ENCODE measurements at regions not wholly inside any gene's neighbourhood (a gene's known extent, or its start where the extent isn't known, plus 50 kb on each side); places are given as distances from the start of the nearest gene placed in this dataset.

DNA sequence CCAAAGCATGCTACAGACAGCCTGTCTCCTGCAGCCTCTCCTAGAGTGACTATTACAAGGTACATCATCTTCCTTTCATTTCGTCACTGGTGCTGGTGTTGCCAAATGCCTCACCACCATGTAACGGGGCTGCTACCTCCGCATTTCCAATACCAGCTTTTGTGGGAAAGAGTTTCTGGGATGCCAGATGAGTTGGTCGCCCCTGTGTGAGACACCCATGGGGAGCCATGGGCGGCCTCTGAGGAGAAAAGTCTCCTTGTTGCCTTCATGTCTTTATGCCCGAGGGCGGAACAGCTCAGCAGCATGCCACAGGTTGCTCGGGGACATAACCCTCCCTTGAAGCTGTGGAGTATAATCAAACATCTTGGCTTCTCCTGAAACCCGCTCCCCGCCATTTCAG lies 169.6 kb downstream of the THBS2 start:
- no peak for DNase-seq (ENCODE audit: low read depth)
- no peak overlapping the region for H3K4me3 ChIP-seq (ENCODE audit: low read depth, low read length)
- no peak for TF ChIP-seq CTCF (IDR thresholded peaks at IDR 0.05; ENCODE audit: control insufficient read depth, extremely low read depth, insufficient read depth)

DNA sequence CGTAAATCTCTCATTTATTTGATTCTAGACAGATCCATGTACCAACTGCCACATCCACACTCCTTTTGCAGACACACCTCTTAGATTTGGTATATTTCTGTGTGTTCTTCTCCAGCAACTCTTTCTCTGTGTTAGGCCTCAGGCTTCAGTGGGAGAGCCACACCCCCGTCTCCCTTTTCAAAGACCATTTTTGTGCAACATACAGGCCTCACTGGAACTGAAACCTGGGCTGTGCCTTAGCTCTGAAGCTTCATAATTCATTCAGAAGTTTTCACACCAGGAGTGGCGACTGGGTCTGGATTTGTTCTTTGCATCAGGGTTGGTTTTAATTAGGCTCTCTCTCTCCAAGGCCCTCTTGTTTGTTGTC lies 170.2 kb downstream of the THBS2 start:
- no peak for DNase-seq (ENCODE audit: low read depth)
- no peak for TF ChIP-seq CTCF (IDR thresholded peaks at IDR 0.05; ENCODE audit: control insufficient read depth, extremely low read depth, insufficient read depth)
- no peak overlapping the region for H3K4me3 ChIP-seq (ENCODE audit: low read depth, low read length)

- H3K4me3 ChIP-seq (ENCODE audit: low read depth, low read length) = no peak overlapping the region
- no peak for TF ChIP-seq CTCF (IDR thresholded peaks at IDR 0.05; ENCODE audit: control insufficient read depth, extremely low read depth, insufficient read depth)
- no peak for DNase-seq (ENCODE audit: low read depth)
These were observed 170.7 kb downstream of the THBS2 start for GRCh38 chr6:169082817-169083507.

GRCh38 chr6:169082093-169082492 lies 171.6 kb downstream of the THBS2 start:
- no peak overlapping the region for H3K4me3 ChIP-seq (ENCODE audit: low read depth, low read length)
- DNase-seq (ENCODE audit: low read depth) = no peak

GRCh38 chr6:169081248-169081647 lies 172.4 kb downstream of the THBS2 start:
- no peak for DNase-seq (ENCODE audit: low read depth)
- H3K4me3 ChIP-seq (ENCODE audit: low read depth, low read length) = no peak overlapping the region
- TF ChIP-seq CTCF (IDR thresholded peaks at IDR 0.05; ENCODE audit: control insufficient read depth, extremely low read depth, insufficient read depth) = no peak

More at GRCh38 chr6:169082093-169082492, 171.6 kb downstream of the THBS2 start:
- TF ChIP-seq CTCF (IDR thresholded peaks at IDR 0.05; ENCODE audit: control insufficient read depth, extremely low read depth, insufficient read depth) = no peak

- H3K4me3 ChIP-seq (ENCODE audit: low read depth, low read length) = no peak overlapping the region
- TF ChIP-seq CTCF (IDR thresholded peaks at IDR 0.05; ENCODE audit: control insufficient read depth, extremely low read depth, insufficient read depth) = no peak
- no peak for DNase-seq (ENCODE audit: low read depth)
These were observed 174.0 kb downstream of the THBS2 start for GRCh38 chr6:169079650-169080049.

Measured in LNCaP clone FGC (cell line).